SJCRH30 (cell line): ENCODE measurements at regions not wholly inside any gene's neighbourhood (a gene's known extent, or its start where the extent isn't known, plus 50 kb on each side); places are given as distances from the start of the nearest gene placed in this dataset.
A peak's percentile ranks its signal among the peaks of the same experiment; 100 is the strongest.

Source experiments
- DNase-seq, 2 experiments: peaks; one replicate each; pipeline ENCODE4 v3.0.0-alpha.2; 2015 to 2020
- H3K27ac ChIP-seq: fragments of 250-450 bp; sonication (Bioruptor Pico); 2 replicates; pipeline ENCODE4 v1.5.1; 2020; ENCODE audit warnings: mild to moderate bottlenecking, moderate library complexity
- H3K27me3 ChIP-seq: fragments of 250-450 bp; sonication (Bioruptor Pico); 2 replicates; pipeline ENCODE4 v1.5.1; 2020; ENCODE audit warnings: mild to moderate bottlenecking, moderate library complexity
- H3K36me3 ChIP-seq: fragments of 250-450 bp; sonication (Bioruptor Pico); 2 replicates; pipeline ENCODE4 v1.5.1; 2020; ENCODE audit warnings: mild to moderate bottlenecking, moderate library complexity
- H3K4me1 ChIP-seq: fragments of 250-450 bp; sonication (Bioruptor Pico); 2 replicates; pipeline ENCODE4 v1.5.1; 2020; ENCODE audit warnings: mild to moderate bottlenecking, moderate library complexity
- H3K4me3 ChIP-seq: fragments of 250-450 bp; sonication (Bioruptor Pico); 2 replicates; pipeline ENCODE4 v1.5.1; 2020; ENCODE audit warnings: mild to moderate bottlenecking, moderate library complexity
- H3K9me3 ChIP-seq: fragments of 250-450 bp; sonication (Bioruptor Pico); replicated peaks from 2 replicates; pipeline ENCODE4 v1.5.1; 2020; ENCODE audit warnings: mild to moderate bottlenecking, moderate library complexity

DNA sequence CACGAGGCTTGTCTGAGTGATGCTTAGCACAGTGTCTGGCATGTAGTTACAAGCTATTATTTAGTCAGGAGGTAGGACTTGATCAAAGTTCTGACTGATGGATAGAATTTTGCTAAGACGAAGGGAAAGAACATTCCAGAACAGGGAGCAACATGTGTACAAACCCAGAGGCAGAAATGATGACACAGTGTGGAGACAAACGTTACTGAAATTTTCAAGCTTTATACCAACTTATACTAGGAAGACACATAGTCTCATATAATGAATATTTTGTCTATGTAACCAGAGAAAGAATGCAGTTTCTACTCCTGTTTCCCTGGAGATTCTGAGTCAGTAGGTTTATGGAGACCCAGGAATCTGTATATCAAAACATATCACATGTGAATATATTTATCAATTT is 123.4 kb downstream of the FAM124B start:
- no peak for DNase-seq

DNA sequence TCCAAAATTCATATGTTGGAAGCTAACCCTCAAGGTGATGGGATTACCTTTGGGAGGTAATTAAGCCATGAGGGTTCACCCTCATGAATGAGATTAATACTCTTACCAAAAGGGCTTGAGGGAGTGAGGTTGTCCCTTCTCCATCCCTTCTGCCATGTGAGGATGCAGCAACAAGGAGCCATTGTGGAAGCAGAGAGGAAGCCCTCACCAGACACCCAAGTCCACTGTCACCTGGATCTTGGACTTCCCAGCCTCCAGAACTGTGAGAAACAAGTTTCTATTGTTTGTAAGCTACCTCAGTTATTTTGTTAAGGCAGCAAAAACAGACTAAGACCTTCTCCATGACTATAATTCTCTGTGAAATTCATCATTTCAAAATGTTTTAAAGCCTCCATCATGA is 125.7 kb downstream of the FAM124B start:
- Histone ChIP-seq H3K27me3 (no peaks in the 10 kb centered on the region), H3K4me3 (no peak overlapping the region), H3K9me3 (no peaks in the 10 kb centered on the region), H3K36me3 (no peaks in the 10 kb centered on the region), H3K27ac (no peak overlapping the region), H3K4me1 (no peaks in the 10 kb centered on the region)
- no peak for DNase-seq

More for the DNA sequence above, 123.4 kb downstream of the FAM124B start:
- H3K9me3 ChIP-seq: no peaks in the 10 kb centered on the region
- no peak overlapping the region for H3K4me3 ChIP-seq
- no peaks in the 10 kb centered on the region for H3K27me3 ChIP-seq
- H3K27ac ChIP-seq: no peak overlapping the region
- no peaks in the 10 kb centered on the region for H3K36me3 ChIP-seq
- H3K4me1 ChIP-seq: no peaks in the 10 kb centered on the region

DNA sequence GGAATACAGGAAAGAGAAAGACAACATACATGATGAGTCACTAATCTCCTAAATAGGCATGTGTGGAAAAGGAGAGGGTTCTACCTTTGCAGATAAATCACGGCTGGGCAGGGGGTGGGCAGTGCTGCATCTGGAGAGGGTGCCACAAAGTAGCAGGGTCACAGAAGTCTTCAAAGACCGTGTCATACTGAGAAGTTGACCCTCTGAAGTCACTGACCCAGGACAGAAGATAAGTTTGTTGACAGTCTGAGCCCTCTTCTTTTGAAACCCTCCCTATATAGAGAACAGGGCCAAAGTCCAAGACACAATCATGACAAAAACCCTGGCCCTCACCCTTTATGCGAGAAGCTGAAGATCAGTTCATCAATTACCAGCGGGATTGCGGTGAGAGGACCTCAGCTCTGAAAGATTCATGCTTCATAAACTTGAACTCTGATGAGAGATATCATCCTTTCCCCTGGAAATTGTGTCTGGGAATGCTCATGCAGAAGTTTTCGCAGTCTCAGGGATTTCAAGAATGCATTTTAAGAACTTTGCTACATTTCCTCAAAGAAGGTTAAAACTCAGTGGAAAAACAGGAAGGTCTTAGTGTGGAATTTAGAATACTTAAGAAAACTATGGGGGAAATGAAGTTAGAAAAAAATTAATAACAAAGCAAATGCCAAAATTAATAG is 129.5 kb downstream of the FAM124B start:
- Histone ChIP-seq H3K27ac (no peak overlapping the region), H3K4me3 (no peak overlapping the region), H3K27me3 (no peaks in the 10 kb centered on the region), H3K36me3 (no peaks in the 10 kb centered on the region), H3K9me3 (no peaks in the 10 kb centered on the region), H3K4me1 (peaks cover 3% of the 10 kb centered on the region; the same call in 1 of the 2 replicates)
- DNase-seq: no peak

DNA sequence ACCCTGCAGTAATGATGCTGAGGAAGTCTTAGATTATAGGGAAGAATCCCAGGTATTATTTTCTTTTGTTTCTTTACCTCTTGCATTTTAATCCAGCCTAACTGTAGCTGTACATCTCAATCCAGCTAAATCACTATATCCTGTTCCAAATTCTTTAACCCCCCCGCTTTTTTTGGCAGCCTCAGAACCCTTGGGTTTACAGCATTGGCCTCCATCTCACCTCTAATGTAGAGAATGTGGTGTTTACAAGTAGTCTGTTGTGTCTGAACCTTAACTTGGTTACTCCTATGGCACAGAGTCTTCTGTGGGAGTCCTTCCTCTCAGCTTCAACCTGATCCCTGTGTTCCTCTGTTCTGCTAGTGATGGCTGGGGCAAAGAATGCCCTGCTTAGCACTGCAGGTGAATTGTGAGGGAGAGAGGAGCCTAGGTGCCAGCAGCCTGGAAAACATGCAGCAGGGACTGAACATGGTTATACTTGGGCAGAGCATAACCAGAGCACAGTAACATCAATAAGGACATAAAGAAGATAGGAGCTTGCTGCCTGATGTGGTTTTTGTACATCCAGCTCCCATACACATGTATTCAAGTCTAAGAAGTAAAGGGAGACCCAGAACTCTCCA is 130.2 kb downstream of the FAM124B start:
- no peak overlapping the region for H3K4me3 ChIP-seq
- H3K27ac ChIP-seq: no peak overlapping the region
- H3K4me1 ChIP-seq: peaks cover 3% of the 10 kb centered on the region; the same call in 1 of the 2 replicates
- H3K27me3 ChIP-seq: no peaks in the 10 kb centered on the region
- DNase-seq: no peak
- no peaks in the 10 kb centered on the region for H3K36me3 ChIP-seq
- H3K9me3 ChIP-seq: no peaks in the 10 kb centered on the region

DNA sequence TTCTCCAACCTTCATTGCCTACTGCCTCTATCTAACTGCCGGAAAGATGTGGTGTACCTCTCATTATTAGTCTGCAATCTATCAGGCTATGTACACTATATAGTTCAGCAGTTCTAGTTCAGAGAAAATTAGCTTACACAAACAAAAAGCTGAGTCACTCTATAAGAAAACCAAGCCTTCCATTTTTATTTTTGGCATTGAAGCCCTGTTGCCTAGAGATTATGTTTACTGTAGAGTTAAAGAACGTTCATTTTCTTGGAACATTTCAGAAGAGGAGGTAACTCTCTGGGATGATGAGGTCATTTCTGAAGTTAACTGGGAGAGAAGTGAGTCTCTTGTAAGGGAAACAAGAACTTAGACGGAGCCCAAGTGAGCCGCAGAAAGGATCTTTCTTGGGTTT is 133.5 kb downstream of the FAM124B start:
- no peak for DNase-seq
- Histone ChIP-seq H3K4me1 (peaks cover 3% of the 10 kb centered on the region; the same call in 1 of the 2 replicates), H3K9me3 (no peaks in the 10 kb centered on the region), H3K27ac (no peak overlapping the region), H3K36me3 (no peaks in the 10 kb centered on the region), H3K4me3 (no peak overlapping the region), H3K27me3 (no peaks in the 10 kb centered on the region)

DNA sequence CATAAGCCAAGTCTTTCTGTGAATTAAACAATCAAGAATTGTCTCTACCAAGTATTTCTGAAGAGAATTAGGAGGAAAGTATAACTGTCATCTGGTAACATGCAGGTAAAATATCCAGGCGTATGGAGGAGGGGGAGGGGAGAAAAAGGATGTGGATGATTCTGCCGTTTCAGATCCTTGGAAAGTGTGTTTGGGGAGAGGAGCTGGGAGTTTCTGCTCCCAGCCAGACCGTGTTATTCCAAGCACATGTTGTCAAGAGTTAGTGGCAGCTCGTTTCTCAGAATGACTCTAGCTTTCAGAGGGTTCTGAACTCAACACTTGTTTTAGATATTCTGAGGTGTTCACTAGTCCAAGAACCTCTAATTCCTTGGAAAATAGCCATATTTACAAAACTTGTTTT is 137.6 kb downstream of the FAM124B start:
- H3K9me3 ChIP-seq: no peaks in the 10 kb centered on the region
- no peak overlapping the region for H3K4me3 ChIP-seq
- DNase-seq: no peak
- H3K27ac ChIP-seq: no peak overlapping the region
- no peaks in the 10 kb centered on the region for H3K36me3 ChIP-seq
- peaks cover 3% of the 10 kb centered on the region; the same call in 1 of the 2 replicates for H3K4me1 ChIP-seq
- H3K27me3 ChIP-seq: no peaks in the 10 kb centered on the region

DNA sequence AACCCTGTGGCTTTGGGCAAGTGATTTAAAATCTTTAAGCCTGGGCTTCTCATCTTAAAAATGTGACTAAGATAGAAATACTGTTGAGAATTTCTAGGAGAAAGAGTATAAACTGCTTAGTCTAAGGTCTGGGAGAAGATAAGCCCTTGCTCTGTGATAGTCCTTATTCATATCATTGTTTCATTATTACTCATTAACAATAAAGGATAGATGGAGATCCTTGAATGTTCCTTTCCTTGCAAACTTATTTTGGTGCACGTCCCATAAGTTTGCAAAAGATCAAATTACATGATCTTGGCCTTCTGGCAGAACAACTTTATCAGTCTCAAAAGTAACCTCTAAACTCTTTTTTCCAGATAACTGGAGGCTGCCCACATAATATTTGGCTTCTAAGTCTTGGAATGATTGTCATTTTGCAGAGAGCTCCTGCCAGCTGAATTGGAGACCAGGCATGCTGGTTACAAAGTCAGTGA is 138.3 kb downstream of the FAM124B start:
- H3K9me3 ChIP-seq: no peaks in the 10 kb centered on the region
- peaks cover 3% of the 10 kb centered on the region; the same call in 1 of the 2 replicates for H3K4me1 ChIP-seq
- no peaks in the 10 kb centered on the region for H3K36me3 ChIP-seq
- no peak for DNase-seq
- H3K27me3 ChIP-seq: no peaks in the 10 kb centered on the region
- H3K27ac ChIP-seq: no peak overlapping the region
- H3K4me3 ChIP-seq: no peak overlapping the region

DNA sequence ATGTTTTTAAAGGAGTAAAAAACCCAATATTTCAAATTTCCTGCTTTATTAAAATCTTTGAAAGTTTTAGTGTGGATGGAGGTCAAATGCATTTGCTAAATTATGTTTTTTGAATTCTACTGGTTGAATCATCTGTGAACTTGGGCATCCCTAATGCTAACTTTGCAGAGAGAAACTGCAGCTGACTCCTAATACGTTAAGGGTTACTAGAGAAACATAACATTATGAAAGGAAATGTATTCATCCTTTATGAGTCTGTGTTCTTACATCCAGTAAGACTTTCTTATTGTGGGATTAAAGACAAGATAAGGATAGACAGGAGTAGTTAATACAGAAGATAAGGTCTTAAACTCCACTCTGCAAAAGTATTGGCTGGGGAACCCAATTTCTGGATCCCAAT is 140.6 kb downstream of the FAM124B start:
- H3K27me3 ChIP-seq: no peaks in the 10 kb centered on the region
- no peaks in the 10 kb centered on the region for H3K9me3 ChIP-seq
- no peaks in the 10 kb centered on the region for H3K36me3 ChIP-seq
- H3K4me3 ChIP-seq: no peak overlapping the region
- no peaks in the 10 kb centered on the region for H3K4me1 ChIP-seq
- DNase-seq: no peak
- no peak overlapping the region for H3K27ac ChIP-seq

DNA sequence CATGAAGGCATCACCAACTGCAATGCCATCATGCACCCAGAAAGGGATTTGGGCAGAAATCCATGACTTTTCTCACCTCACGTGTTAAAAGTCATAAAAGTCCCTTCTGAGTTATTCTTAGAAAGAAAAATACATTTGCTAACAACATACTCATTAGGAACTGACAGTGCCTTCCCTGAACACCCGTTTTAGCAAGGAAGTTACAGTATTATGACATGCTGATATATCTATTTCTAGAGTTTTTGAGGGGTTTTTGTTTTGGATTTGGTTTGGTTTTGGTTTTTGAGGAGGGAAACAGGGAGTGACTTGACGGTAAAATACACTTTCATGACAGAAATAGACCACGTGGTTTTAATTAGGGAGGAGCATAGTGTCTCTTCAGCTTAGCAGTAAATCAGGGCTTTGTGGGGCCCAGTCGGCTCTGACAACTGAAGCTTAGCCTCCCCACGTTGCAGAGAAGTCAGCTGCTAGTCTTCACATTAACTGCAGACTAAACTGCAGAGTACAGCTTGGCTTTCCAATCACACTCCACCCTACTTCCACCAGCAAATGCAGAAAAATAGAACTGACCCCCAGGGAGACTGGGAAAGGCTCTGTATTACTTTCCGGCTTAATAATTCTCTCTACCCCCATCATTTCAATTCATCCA is 141.4 kb downstream of the FAM124B start:
- Histone ChIP-seq H3K27me3 (no peaks in the 10 kb centered on the region), H3K9me3 (no peaks in the 10 kb centered on the region), H3K36me3 (no peaks in the 10 kb centered on the region), H3K27ac (no peak overlapping the region), H3K4me3 (no peak overlapping the region), H3K4me1 (no peaks in the 10 kb centered on the region)
- DNase-seq: peak in 1 of 2 experiments; percentile 32

DNA sequence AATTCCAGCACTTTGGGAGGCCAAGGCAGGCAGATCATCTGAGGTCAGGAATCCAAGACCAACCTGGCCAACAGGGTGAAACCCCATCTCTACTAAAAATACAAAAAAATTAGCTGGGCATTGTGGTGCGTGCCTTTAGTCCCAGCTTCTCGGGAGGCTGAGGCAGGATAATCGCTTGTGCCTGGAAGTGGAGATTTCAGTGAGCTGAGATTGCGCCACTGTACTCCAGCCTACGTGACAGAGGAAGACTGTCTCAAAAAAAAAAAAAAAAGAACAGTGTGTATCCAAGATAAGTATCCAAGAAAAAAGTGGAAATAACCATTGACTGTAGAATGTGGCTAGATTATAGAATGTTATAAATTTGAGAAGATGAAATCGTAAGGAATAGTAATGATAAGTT is 142.1 kb downstream of the FAM124B start:
- no peaks in the 10 kb centered on the region for H3K36me3 ChIP-seq
- DNase-seq: no peak
- H3K9me3 ChIP-seq: no peaks in the 10 kb centered on the region
- no peaks in the 10 kb centered on the region for H3K4me1 ChIP-seq
- H3K27me3 ChIP-seq: no peaks in the 10 kb centered on the region
- no peak overlapping the region for H3K27ac ChIP-seq
- H3K4me3 ChIP-seq: no peak overlapping the region

DNA sequence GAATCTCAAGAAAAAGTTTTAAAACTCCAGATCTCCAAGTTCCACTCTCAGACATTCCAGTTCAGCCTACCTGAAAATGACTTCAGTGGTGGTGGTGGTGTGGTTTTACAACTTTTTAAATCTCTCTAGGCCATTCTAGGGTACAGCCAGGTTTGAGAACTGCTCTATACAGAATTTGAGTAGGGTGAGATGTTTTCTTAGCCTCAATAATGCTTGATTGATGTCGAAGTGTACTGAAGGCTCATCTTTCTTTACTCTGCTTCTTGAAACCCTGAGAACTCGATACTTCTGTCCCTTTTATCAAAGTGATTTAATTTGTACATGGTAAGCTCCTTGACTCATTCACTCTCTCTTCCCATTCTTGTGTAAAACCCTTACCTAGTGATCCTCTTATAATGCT is 143.8 kb downstream of the FAM124B start:
- H3K9me3 ChIP-seq: no peaks in the 10 kb centered on the region
- no peak for DNase-seq
- H3K27ac ChIP-seq: no peak overlapping the region
- H3K27me3 ChIP-seq: no peaks in the 10 kb centered on the region
- H3K4me3 ChIP-seq: no peak overlapping the region
- H3K4me1 ChIP-seq: no peaks in the 10 kb centered on the region
- no peaks in the 10 kb centered on the region for H3K36me3 ChIP-seq

DNA sequence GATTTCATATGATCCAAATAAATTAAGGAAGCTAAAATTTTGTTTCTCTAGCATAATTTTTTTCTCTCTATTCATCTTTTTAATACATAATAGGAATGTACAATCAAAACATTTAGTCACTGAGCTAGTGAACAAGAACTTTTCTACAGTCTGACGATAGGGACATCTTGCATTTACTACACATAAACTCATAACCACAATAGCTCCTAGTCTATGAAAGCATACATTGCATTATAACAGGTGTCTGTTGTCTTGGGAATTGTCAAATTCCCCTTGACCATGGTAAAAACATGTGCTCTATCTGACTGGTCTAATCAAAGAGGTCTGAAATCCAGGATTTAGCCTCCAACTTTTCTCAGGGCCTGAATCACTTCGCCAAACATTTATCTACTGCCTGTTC is 144.8 kb downstream of the FAM124B start:
- Histone ChIP-seq H3K4me3 (no peak overlapping the region), H3K36me3 (no peaks in the 10 kb centered on the region), H3K27me3 (no peaks in the 10 kb centered on the region), H3K27ac (no peak overlapping the region), H3K4me1 (no peaks in the 10 kb centered on the region), H3K9me3 (no peaks in the 10 kb centered on the region)
- DNase-seq: no peak

DNA sequence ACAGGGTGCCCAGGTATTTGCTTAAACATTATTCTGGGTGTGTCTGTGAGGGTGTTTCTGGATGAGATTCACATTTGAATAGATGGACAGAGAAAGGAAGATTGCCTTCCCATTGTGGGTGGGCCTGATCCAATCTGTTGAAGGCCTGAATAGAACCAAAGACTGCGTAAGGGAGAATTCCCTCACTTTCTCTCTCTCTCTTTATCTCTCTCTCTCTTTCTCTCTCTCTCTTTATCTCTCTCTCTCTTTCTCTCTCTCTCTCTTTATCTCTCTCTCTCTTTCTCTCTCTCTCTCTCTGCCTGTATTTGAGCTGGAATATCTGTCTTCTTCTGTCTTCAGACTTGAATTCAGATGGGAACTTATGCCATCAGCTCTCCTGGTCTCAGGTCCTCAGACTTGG is 148.4 kb downstream of the FAM124B start:
- H3K4me1 ChIP-seq: no peaks in the 10 kb centered on the region
- no peak overlapping the region for H3K4me3 ChIP-seq
- no peak for DNase-seq
- H3K36me3 ChIP-seq: no peaks in the 10 kb centered on the region
- no peaks in the 10 kb centered on the region for H3K9me3 ChIP-seq
- no peak overlapping the region for H3K27ac ChIP-seq
- H3K27me3 ChIP-seq: no peaks in the 10 kb centered on the region

DNA sequence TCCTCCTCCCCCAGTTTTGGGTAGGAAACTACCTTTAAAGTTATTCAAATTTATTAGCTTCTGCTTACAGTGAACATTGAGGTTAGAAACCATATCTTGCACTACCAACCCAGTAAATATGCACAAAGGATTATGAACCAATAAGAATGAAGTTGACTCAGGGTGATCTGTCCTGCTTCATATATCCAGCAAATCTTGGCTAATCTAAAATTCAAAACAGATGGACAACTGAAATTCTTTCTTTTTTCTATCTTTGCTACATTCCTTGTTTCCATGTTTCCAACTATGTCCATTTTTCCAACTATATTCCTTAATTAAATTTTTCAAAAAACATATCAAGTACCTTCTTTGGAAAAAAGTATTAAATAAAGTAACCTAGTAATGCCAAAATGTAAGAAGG is 149.3 kb downstream of the FAM124B start:
- DNase-seq: no peak
- Histone ChIP-seq H3K4me3 (no peak overlapping the region), H3K9me3 (no peaks in the 10 kb centered on the region), H3K36me3 (no peaks in the 10 kb centered on the region), H3K27ac (no peak overlapping the region), H3K4me1 (no peaks in the 10 kb centered on the region), H3K27me3 (no peaks in the 10 kb centered on the region)

DNA sequence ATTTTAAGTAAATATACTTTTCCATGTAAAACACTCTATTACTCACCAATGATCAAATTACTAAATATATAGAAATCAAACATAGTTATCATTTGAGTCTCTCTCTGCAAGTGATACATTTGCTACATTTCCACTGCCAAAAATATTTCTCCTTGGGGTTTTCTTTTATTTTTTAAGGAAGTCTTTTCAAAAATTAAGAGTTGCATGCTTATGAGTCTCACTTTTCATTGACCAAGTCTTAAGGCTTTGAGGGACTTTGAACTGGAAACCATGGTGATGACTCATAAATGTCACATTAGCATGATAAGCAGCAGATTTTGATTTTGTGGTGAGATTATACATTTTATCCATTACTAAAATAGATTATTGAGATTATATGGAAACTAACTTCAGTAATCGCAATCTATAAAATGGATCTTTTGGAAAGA is 152.9 kb downstream of the FAM124B start:
- DNase-seq: no peak
- H3K36me3 ChIP-seq: no peaks in the 10 kb centered on the region
- no peaks in the 10 kb centered on the region for H3K27me3 ChIP-seq
- no peaks in the 10 kb centered on the region; the same call in 1 of the 2 replicates for H3K4me1 ChIP-seq
- no peak overlapping the region for H3K27ac ChIP-seq
- H3K4me3 ChIP-seq: no peak overlapping the region
- H3K9me3 ChIP-seq: no peaks in the 10 kb centered on the region
